ENCODE measurements at regions not wholly inside any gene's neighbourhood (a gene's known extent, or its start where the extent isn't known, plus 50 kb on each side); places are given as distances from the start of the nearest gene placed in this dataset.

GRCh38 chr5:96209829-96210228 lies 223.2 kb downstream of the PCSK1 start:
- Histone ChIP-seq H3K4me3 (ENCODE audit: low read length in 3 of 3) (no peak overlapping the region), H3K4me1 (ENCODE audit: control insufficient read depth in 2 of 3, insufficient read depth in 2 of 3, low read depth in 1 of 3, low read length in 3 of 3) (no peaks in the 10 kb centered on the region), H3K9ac (ENCODE audit: low read length in 3 of 3) (no peak overlapping the region), H3K27me3 (ENCODE audit: control insufficient read depth, insufficient read depth, low read length) (no peaks in the 10 kb centered on the region), H3K9me3 (ENCODE audit: control insufficient read depth in 2 of 3, insufficient read depth in 1 of 3, low read length in 3 of 3) (peaks cover 0 to 28% (median 3%) of the 10 kb centered on the region in 3 donors), H3K36me3 (ENCODE audit: control insufficient read depth in 2 of 3, insufficient read depth in 3 of 3, low read length in 3 of 3) (no peaks in the 10 kb centered on the region), H3K27ac (ENCODE audit: low read depth in 2 of 2, low read length in 2 of 2) (no peak overlapping the region)
- no peak for DNase-seq
- TF ChIP-seq CTCF (IDR thresholded peaks at IDR 0.05; ENCODE audit: borderline replicate concordance, extremely low read depth, insufficient read depth) = no peak
- intact Hi-C loops (cut with DNase I) = no loop called here
- no peak for FAIRE-seq

GRCh38 chr5:96207420-96207819 lies 225.6 kb downstream of the PCSK1 start:
- peaks cover 0 to 28% (median 3%) of the 10 kb centered on the region in 3 donors for H3K9me3 ChIP-seq (ENCODE audit: control insufficient read depth in 2 of 3, insufficient read depth in 1 of 3, low read length in 3 of 3)
- H3K9ac ChIP-seq (ENCODE audit: low read length in 3 of 3) = no peak overlapping the region
- no peaks in the 10 kb centered on the region for H3K36me3 ChIP-seq (ENCODE audit: control insufficient read depth in 2 of 3, insufficient read depth in 3 of 3, low read length in 3 of 3)
- H3K4me3 ChIP-seq (ENCODE audit: low read length in 3 of 3) = no peak overlapping the region
- intact Hi-C loops (cut with DNase I) = no loop called here
- DNase-seq (no peak), FAIRE-seq (no peak)
- no peaks in the 10 kb centered on the region for H3K4me1 ChIP-seq (ENCODE audit: control insufficient read depth in 2 of 3, insufficient read depth in 2 of 3, low read depth in 1 of 3, low read length in 3 of 3)
- no peak for TF ChIP-seq CTCF (IDR thresholded peaks at IDR 0.05; ENCODE audit: borderline replicate concordance, extremely low read depth, insufficient read depth)
- H3K27ac ChIP-seq (ENCODE audit: low read depth in 2 of 2, low read length in 2 of 2) = no peak overlapping the region
- H3K27me3 ChIP-seq (ENCODE audit: control insufficient read depth, insufficient read depth, low read length) = no peaks in the 10 kb centered on the region

- FAIRE-seq = no peak
Observed at GRCh38 chr5:96203761-96204160, 229.3 kb downstream of the PCSK1 start.

More at GRCh38 chr5:96203761-96204160, 229.3 kb downstream of the PCSK1 start:
- H3K36me3 ChIP-seq (ENCODE audit: control insufficient read depth in 2 of 3, insufficient read depth in 3 of 3, low read length in 3 of 3) = no peaks in the 10 kb centered on the region
- no peak for DNase-seq
- peaks cover 0 to 24% (median 3%) of the 10 kb centered on the region in 3 donors for H3K9me3 ChIP-seq (ENCODE audit: control insufficient read depth in 2 of 3, insufficient read depth in 1 of 3, low read length in 3 of 3)
- no peak overlapping the region for H3K4me3 ChIP-seq (ENCODE audit: low read length in 3 of 3)
- intact Hi-C loops (cut with DNase I) = no loop called here
- H3K27me3 ChIP-seq (ENCODE audit: control insufficient read depth, insufficient read depth, low read length) = no peaks in the 10 kb centered on the region
- H3K4me1 ChIP-seq (ENCODE audit: control insufficient read depth in 2 of 3, insufficient read depth in 2 of 3, low read depth in 1 of 3, low read length in 3 of 3) = peaks cover 0 to 14% (median 2%) of the 10 kb centered on the region in 3 donors
- no peak overlapping the region for H3K9ac ChIP-seq (ENCODE audit: low read length in 3 of 3)
- TF ChIP-seq CTCF (IDR thresholded peaks at IDR 0.05; ENCODE audit: borderline replicate concordance, extremely low read depth, insufficient read depth) = no peak
- H3K27ac ChIP-seq (ENCODE audit: low read depth in 2 of 2, low read length in 2 of 2) = no peak overlapping the region
